GM18507 (cell line): ENCODE measurements at regions not wholly inside any gene's neighbourhood (a gene's known extent, or its start where the extent isn't known, plus 50 kb on each side); places are given as distances from the start of the nearest gene placed in this dataset.

Experiments used
- DNase-seq: peaks from one replicate; pipeline ENCODE4 v3.0.0; 2011; ENCODE audit warnings: low read depth; ENCODE audit not compliant: insufficient read length; ENCODE audit errors: extremely low spot score
- FAIRE-seq: peaks from 2 replicates; lab custom pipeline; 2011; peaks lifted over from hg19 to GRCh38; lab: Jason Lieb, UNC

- DNase-seq (no peak), FAIRE-seq (no peak)
Measured at GRCh38 chr22:49426098-49426497, 401.6 kb downstream of the BRD1 start.

DNA sequence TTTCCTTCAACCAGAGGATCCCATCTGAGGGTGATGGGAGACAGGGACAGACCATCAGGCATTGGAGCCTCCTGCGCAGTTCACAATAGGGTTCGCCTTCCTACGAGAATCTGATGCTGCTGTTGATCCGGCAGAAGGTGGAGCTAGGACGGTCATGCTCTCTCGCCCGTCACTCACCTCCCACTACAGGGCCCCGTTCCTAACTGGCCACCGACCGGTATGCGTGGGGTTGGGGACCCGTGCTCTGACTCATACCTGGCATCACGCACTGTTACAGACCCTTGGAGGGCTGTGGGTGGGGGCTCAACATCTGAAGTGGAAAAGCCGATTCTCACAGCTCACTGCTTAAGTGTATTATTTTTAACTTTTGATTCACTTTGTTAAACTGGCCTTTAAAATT, 402.3 kb downstream of the BRD1 start:
- no peak for FAIRE-seq
- no peak for DNase-seq

- FAIRE-seq, result no peak
- no peak for DNase-seq
Measured at GRCh38 chr22:49424893-49425270, 402.8 kb downstream of the BRD1 start.

DNA sequence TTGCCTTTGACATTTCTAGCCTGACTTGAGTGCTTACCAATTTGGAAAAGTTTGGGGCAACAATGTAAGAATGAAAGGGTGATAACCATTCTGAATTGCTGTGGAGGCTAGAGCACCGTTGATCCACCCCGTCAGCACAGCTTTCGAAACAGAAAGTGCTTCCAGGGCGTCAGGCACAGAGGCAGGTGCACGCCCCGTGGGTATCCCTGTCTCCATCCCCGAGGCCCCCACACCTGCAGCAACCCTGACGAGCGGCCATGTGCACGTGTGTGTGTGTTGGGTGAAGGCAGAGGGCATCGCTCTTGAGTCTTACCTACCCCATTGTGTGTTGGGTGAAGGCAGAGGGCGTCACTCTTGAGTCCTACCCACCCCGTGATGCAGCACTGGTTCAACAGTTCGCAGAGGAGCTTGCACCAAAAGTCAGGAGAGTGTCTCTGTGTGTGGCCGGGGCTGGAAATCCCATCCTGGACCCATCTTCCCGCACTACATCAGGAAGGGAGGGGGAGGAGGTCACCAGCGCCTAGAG, 404.5 kb downstream of the BRD1 start:
- FAIRE-seq (no peak), DNase-seq (no peak)

DNA sequence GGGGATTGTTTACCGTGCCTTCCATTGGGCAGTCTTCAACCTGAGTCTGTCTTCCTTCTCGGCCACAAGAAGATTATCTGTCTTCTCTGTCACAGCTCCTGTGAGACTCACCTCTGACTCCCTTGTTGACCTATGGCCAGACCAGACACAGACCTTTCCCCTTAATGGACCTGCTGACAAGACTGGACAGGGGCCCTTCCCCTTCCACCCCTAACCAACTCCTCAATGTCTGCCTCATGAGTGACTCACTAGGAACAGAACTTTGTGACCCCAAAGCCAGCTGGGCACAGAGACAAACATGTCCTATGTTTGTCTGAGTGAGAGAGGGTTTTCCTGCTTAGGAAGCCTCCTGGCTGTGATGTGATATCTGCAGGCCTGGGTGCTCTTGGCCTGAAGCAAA, 405.0 kb downstream of the BRD1 start:
- FAIRE-seq (no peak), DNase-seq (no peak)

DNA sequence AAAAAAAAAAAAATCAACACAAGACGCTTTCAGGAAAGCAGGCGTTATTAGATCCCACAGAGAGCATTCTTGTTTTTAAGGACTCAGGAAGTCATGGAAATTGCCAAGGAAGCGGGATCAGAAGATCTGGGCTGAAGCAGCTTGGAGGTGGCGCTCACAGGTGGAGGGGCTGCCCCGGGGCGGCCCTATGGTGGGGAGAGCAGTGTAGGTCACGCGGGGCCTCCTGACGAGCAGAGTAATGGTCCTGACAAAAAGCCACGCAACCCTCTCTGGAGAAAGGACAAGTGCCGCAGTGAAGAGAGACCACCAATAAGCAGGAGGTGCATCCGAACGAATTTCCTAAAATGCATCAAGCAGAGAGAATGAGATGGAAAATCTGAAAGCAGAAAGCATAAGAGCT, 407.0 kb downstream of the BRD1 start:
- DNase-seq (no peak), FAIRE-seq (no peak)

- DNase-seq (no peak), FAIRE-seq (no peak)
Measured at GRCh38 chr22:49419661-49420060, 408.0 kb downstream of the BRD1 start.

DNA sequence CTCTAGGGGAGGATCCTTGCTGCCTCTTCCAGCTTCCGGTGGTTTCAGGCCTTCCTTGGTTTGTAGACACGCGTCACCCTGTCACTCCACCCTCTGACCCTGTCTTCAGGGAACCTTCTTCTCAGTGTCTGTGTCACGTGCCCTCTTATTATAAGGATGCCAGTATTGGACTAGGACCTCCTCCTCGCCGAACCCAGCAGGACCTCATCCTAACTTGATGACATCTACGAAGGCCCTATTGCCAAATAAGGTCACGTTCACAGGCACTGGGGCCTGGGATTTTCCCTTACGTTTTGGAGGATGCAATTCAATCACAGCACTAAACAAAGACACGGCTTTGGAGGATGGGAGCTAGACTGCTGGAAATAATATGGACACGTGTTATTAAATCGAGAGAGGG, 408.7 kb downstream of the BRD1 start:
- FAIRE-seq, result no peak

GRCh38 chr22:49418341-49418894, 409.3 kb downstream of the BRD1 start:
- FAIRE-seq (no peak), DNase-seq (no peak)

More for the DNA sequence above, 408.7 kb downstream of the BRD1 start:
- no peak for DNase-seq

DNA sequence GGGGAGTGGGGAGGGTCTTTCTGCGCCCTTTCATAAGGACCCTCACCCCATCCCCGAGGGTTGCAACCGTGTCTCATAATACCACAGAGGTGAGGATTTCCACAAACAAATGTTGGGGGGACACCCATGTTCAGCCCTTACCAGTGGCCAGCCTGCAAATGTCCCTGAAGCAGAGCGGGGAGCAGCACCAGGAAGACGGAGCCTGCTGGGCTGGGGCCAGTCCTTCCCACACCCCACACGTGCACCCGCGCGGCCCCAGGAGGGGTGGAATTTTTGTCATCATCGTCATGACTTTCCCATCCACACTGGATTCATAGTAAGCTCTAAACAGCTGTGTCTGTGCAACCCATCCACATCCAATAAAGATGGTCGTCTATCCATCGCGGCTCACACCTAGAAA, 409.8 kb downstream of the BRD1 start:
- FAIRE-seq (no peak), DNase-seq (no peak)

DNA sequence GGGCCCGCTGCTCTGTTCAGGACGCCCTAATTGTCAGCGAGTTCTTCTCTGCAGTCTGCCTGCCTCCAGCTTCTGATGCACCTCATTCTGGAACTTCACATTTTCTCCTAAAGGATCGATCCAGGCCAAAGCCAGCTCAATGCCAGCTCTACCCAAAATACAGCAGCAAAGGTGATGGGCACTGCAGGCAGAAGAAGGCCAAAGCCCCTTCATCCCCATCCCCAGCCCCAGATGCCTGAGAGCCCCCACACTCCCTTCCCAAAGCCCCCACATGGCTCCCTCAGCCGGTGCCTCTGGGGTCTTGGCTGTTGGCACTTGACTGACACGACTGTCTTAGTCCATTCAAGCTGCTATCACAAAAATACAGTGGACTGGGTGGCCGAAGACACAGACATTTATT, 410.3 kb downstream of the BRD1 start:
- DNase-seq (no peak), FAIRE-seq (no peak)

DNA sequence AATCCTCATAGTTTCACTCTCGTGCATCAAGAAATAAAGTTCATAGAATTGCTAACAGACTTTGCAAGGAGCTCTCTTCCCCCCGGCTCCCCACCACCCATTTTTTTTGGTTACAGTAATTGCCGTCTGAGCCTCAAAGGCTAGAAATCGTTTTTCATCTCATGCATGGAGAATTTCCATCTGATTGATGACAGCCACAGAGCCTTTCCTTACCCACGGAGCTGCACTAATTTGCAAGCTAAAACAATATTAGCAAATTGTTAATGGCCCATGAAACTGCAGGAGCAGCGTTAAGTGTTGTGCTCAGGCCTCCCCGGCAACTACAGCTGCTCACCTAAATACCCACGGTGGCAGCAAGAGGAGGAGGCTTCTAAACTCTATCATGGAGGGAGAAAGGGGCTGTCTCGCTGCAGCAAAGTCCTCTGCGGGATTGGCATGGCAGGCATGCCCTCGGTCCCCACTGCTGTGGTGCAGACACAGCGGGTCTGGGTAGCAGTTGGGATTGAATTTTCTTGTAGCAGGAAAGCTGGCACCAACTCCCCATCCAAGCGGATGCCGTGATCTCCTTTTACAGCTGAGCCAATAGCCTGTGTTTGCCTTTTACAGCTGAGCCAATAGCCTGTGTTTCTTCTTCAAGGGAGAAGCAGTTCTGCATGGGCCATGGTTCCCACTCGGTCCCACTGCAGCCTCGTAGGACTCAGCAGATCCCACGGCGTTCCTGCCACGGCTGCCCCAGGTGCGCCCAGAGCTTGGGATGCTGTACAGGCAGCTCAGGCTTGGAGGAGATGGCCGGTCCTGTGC, 412.3 kb downstream of the BRD1 start:
- FAIRE-seq, result no peak

GRCh38 chr22:49413551-49413950, 414.1 kb downstream of the BRD1 start:
- FAIRE-seq, result no peak

More for the DNA sequence above, 412.3 kb downstream of the BRD1 start:
- no peak for DNase-seq

GRCh38 chr22:49413146-49413545, 414.5 kb downstream of the BRD1 start:
- DNase-seq (no peak), FAIRE-seq (no peak)

More at GRCh38 chr22:49413551-49413950, 414.1 kb downstream of the BRD1 start:
- no peak for DNase-seq

DNA sequence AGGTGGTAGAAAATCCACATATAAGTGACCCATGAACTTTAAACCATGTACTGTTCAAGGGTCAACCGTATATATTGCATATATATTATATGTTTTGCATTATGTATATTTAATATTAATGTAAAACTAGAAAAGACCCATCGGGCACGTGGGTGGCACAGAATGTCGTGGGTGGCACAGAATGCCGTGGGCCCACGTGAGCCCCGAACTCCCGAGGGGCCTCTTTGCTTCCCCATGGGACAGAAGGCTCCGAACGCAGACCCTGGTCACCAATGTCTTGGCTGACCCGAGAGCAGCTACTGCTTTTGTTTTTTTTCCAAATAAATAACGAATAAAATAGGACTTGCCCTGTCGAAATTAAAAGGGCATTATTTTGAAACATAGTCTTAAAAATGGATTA, 415.4 kb downstream of the BRD1 start:
- FAIRE-seq (no peak), DNase-seq (no peak)

- DNase-seq (no peak), FAIRE-seq (no peak)
Measured at GRCh38 chr22:49411236-49411635, 416.4 kb downstream of the BRD1 start.

DNA sequence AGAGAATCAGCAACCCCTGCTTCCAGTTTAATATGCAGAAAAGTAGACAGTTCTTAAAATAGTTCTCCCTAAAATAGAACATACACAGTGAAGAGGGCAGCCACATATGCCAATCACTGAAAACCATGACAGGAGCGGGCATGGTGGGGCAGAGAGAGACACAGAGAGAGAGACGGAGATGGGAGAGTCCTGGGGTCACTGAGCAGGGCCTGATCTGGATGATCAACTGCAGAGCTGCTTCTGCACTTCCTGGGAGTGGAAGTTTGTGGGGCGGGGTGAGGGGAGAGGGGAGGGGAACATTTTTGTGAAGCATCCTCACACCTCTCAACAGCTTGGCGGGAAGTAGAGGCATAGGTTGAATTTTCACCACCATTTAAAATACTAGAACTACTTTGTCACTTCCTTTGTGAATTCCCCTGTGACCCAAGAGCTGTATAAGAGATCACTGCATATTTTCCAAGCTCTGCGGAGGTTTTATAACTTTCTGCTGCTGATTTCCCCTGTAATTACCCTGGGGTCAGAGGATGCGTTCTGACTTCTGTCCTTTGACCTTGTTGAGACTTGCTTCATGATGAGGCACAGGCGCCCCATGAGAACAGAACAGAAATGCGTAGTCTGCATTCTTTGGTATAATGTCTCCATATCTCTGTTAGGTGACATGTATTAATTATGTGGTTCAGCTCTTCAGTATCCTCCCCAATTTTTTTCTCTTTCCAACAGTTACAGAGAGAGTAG, 419.4 kb downstream of the BRD1 start:
- DNase-seq, result no peak
- FAIRE-seq, result no peak

DNA sequence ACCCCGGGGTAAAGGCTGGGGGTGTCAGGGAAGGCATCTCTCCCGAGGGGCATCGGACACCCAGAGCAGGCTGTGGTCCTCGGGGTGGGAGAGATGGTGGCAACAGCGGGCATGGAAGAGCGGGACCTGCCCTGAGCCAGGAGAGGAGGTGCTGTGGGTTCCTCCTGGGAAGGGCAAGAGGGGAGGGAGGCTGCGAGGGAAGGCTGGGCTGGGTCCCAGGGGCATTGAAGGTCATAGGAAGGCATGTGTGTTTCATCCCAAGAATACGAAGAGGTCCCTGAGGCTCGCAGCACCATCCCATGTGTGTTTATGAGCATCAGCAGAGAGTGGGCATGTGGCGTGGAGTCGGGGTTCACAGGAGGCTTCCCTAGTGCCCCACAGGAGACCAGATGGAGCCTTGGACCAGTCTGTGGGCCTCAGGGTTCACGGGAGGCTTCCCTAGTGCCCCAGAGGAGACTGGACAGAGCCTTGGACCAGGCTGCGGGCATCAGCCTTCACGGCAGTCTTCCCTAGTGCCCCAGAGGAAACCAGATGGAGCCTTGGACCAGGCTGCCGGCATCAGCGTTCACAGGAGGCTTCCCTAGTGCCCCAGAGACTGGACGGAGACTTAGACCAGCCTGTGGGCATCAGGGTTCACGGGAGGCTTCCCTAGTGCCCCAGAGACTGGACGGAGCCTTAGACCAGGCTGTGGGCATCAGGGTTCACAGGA, 420.6 kb downstream of the BRD1 start:
- DNase-seq (no peak), FAIRE-seq (no peak)

- DNase-seq, result no peak
Measured at GRCh38 chr22:49406047-49406650, 421.5 kb downstream of the BRD1 start.

DNA sequence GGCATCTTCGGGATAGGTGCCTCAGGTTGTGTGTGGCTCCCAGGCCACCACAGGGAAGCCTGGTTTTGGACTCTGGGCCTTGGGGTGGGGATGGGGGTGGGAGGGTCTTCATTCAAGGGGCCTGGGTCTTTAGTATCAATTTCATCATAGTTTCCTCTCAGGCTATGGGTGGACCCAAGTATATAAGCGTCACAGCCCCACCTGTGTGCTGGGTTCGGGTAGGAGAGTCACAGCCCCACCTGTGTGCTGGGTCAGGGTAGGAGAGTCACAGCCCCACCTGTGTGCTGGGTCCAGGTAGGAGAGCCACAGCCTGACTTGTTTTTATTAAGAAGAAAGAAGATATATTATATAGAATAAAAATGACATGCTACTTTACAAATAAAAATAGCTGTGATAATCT, 422.1 kb downstream of the BRD1 start:
- DNase-seq, result no peak
- FAIRE-seq, result no peak

More at GRCh38 chr22:49406047-49406650, 421.5 kb downstream of the BRD1 start:
- no peak for FAIRE-seq
